Parathyroid adenoma (tissue), 2 donors: ENCODE measurements at regions not wholly inside any gene's neighbourhood (a gene's known extent, or its start where the extent isn't known, plus 50 kb on each side); places are given as distances from the start of the nearest gene placed in this dataset.

Source experiments
- H2AFZ ChIP-seq: fragments of 300-600 bp; sonication (generic); one replicate; pipeline ENCODE4 v1.7.0; 2017; ENCODE audit warnings: antibody characterized with exemption, mild to moderate bottlenecking
- H3K27ac ChIP-seq: fragments of 300-600 bp; sonication (generic); one replicate; pipeline ENCODE4 v1.7.0; 2017
- H3K27me3 ChIP-seq: fragments of 300-600 bp; sonication (generic); one replicate; pipeline ENCODE4 v1.7.0; 2017; ENCODE audit warnings: low read length; ENCODE audit not compliant: control insufficient read depth, insufficient read depth
- H3K36me3 ChIP-seq: fragments of 300-600 bp; sonication (generic); one replicate; pipeline ENCODE4 v1.7.0; 2017; ENCODE audit warnings: low read length; ENCODE audit not compliant: control insufficient read depth, insufficient read depth
- H3K4me1 ChIP-seq: fragments of 300-600 bp; sonication (generic); one replicate; pipeline ENCODE4 v1.7.0; 2017; ENCODE audit warnings: control low read depth
- H3K4me2 ChIP-seq: fragments of 300-600 bp; sonication (generic); one replicate; pipeline ENCODE4 v1.7.0; 2017; ENCODE audit warnings: low read length
- H3K4me3 ChIP-seq: fragments of 300-600 bp; sonication (generic); one replicate; pipeline ENCODE4 v1.7.0; 2017; ENCODE audit warnings: low read depth, low read length
- H3K79me2 ChIP-seq: fragments of 300-600 bp; sonication (generic); one replicate; pipeline ENCODE4 v1.7.0; 2017; ENCODE audit warnings: control low read depth
- H3K9ac ChIP-seq: fragments of 300-600 bp; sonication (generic); one replicate; pipeline ENCODE4 v1.7.0; 2017; ENCODE audit warnings: mild to moderate bottlenecking
- H3K9me3 ChIP-seq: fragments of 300-600 bp; sonication (generic); one replicate; pipeline ENCODE4 v1.7.0; 2017; ENCODE audit warnings: low read length; ENCODE audit not compliant: control insufficient read depth
- CTCF ChIP-seq: fragments of 300-600 bp; sonication (generic); IDR thresholded peaks from one replicate; pipeline ENCODE4 v1.7.0; 2017; ENCODE audit warnings: antibody characterized with exemption, mild to moderate bottlenecking
- donor health status: primary hyperparathyroidism.

GRCh38 chr21:16084776-16085364, 355.1 kb downstream of the USP25 start:
- Histone ChIP-seq H3K9me3 (no peaks in the 10 kb centered on the region), H3K4me3 (no peak overlapping the region), H3K9ac (no peak overlapping the region), H3K36me3 (no peaks in the 10 kb centered on the region), H3K27me3 (no peaks in the 10 kb centered on the region), H3K27ac (no peak overlapping the region), H3K4me1 (no peaks in the 10 kb centered on the region), H3K4me2 (no peak overlapping the region), H2AFZ (no peak overlapping the region), H3K79me2 (no peaks in the 10 kb centered on the region)
- no peak for TF ChIP-seq CTCF

GRCh38 chr21:16085421-16085820, 355.6 kb downstream of the USP25 start:
- Histone ChIP-seq H3K9me3 (no peaks in the 10 kb centered on the region), H3K27ac (no peak overlapping the region), H3K36me3 (no peaks in the 10 kb centered on the region), H3K79me2 (no peaks in the 10 kb centered on the region), H3K4me3 (no peak overlapping the region), H3K27me3 (no peaks in the 10 kb centered on the region), H3K4me2 (no peak overlapping the region), H3K4me1 (no peaks in the 10 kb centered on the region), H3K9ac (no peak overlapping the region), H2AFZ (no peak overlapping the region)
- TF ChIP-seq CTCF: no peak

GRCh38 chr21:16086121-16086520, 356.3 kb downstream of the USP25 start:
- Histone ChIP-seq H3K36me3 (no peaks in the 10 kb centered on the region), H3K27me3 (no peaks in the 10 kb centered on the region), H3K9ac (no peak overlapping the region), H3K4me3 (no peak overlapping the region), H3K79me2 (no peaks in the 10 kb centered on the region), H3K9me3 (no peaks in the 10 kb centered on the region), H3K4me1 (no peaks in the 10 kb centered on the region), H3K27ac (no peak overlapping the region), H3K4me2 (no peak overlapping the region), H2AFZ (no peak overlapping the region)
- no peak for TF ChIP-seq CTCF

DNA sequence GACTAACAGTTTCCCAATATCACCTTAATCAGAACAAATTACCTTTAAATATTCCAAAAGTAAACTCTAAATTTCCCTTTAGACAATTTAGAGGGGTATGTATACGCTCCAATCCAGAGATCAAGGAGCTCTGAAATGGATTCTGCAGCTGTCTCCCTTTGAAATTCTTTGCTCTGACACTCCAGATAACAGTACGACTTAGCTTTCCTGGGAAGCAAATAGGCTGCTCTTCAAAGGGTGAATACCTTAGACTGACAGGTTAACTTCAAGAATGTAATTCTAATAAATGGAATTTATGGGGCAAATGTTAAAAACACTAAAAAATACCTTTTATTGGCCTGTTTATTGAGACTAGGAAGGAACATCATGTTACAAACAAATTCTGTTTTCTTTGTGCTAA, 357.2 kb downstream of the USP25 start:
- H3K9ac ChIP-seq: no peak overlapping the region

More for the DNA sequence above, 357.2 kb downstream of the USP25 start:
- H3K36me3 ChIP-seq: no peaks in the 10 kb centered on the region
- H3K79me2 ChIP-seq: no peaks in the 10 kb centered on the region
- no peak overlapping the region for H2AFZ ChIP-seq
- no peak overlapping the region for H3K27ac ChIP-seq
- H3K9me3 ChIP-seq: no peaks in the 10 kb centered on the region
- no peaks in the 10 kb centered on the region for H3K27me3 ChIP-seq
- no peak overlapping the region for H3K4me2 ChIP-seq
- TF ChIP-seq CTCF: no peak
- H3K4me3 ChIP-seq: no peak overlapping the region
- no peaks in the 10 kb centered on the region for H3K4me1 ChIP-seq
